HEK293 (cell line): ENCODE measurements at regions not wholly inside any gene's neighbourhood (a gene's known extent, or its start where the extent isn't known, plus 50 kb on each side); places are given as distances from the start of the nearest gene placed in this dataset.

Experiments used
- CTCF ChIA-PET: fragments of 350-600 bp; formaldehyde crosslinking; extraction: SDS; loops from one replicate; lab custom pipeline; 2021; ENCODE audit warnings: antibody characterized with exemption; lab: Yijun Ruan, JAX
- POLR2A ChIA-PET: fragments of 300-600 bp; formaldehyde crosslinking; extraction: SDS; loops from one replicate; lab custom pipeline; 2020; ENCODE audit warnings: antibody characterized with exemption, inconsistent platforms; lab: Yijun Ruan, JAX
- H3K27ac ChIP-seq: fragments of 200-500 bp; sonication (Bioruptor generic); 2 replicates; pipeline ENCODE4 v1.5.1; 2014; ENCODE audit warnings: low read depth, low read length, control low read depth, inconsistent platforms; ENCODE audit errors: extremely low read depth
- H3K36me3 ChIP-seq, 2 experiments: fragments of 200-500 bp in 1 of 2; sonication (Bioruptor generic) in 1 of 2; 1 replicate in 1 of 2; 2 replicates in 1 of 2; pipeline ENCODE4 v1.5.1; 2014 to 2017; ENCODE audit warnings: inconsistent platforms in 2 of 2, low read length in 2 of 2; ENCODE audit not compliant: control insufficient read depth in 2 of 2, insufficient read depth in 1 of 2
- H3K4me1 ChIP-seq: fragments of 200-500 bp; sonication (Bioruptor generic); 2 replicates; pipeline ENCODE4 v1.5.1; 2014; ENCODE audit warnings: mild to moderate bottlenecking, low read length, inconsistent platforms; ENCODE audit not compliant: control insufficient read depth, insufficient read depth
- H3K4me3 ChIP-seq: 2 replicates; pipeline ENCODE4 v1.5.1; 2011; ENCODE audit warnings: low read depth, mild to moderate bottlenecking, control low read depth, low read length, moderate library complexity
- H3K9me3 ChIP-seq: fragments of 200-500 bp; sonication (Bioruptor generic); 2 replicates; pipeline ENCODE4 v1.5.1; 2014; ENCODE audit warnings: low read depth, low read length, inconsistent platforms; ENCODE audit not compliant: control insufficient read depth, insufficient read depth
- ELK4 ChIP-seq: IDR thresholded peaks from 2 replicates; pipeline ENCODE4 v1.6.1; 2011; ENCODE audit warnings: mild to moderate bottlenecking, low read depth, low read length, borderline replicate concordance
- FEZF1 ChIP-seq: fragments of 450-650 bp; formaldehyde crosslinking; IDR thresholded peaks from 2 replicates; pipeline ENCODE4 v1.5.1; 2016; ENCODE audit warnings: missing biosample characterization, missing genetic modification characterization
- KLF1 ChIP-seq: fragments of 450-650 bp; formaldehyde crosslinking; IDR thresholded peaks from 2 replicates; pipeline ENCODE4 v1.5.1; 2016; ENCODE audit warnings: missing biosample characterization, missing genetic modification characterization
- KLF17 ChIP-seq: fragments of 450-650 bp; formaldehyde crosslinking; IDR thresholded peaks from 2 replicates; pipeline ENCODE4 v1.5.1; 2016; ENCODE audit warnings: missing biosample characterization, missing genetic modification characterization
- PRDM2 ChIP-seq: fragments of 450-650 bp; formaldehyde crosslinking; IDR thresholded peaks from 2 replicates; pipeline ENCODE4 v1.5.1; 2016; ENCODE audit warnings: missing biosample characterization, missing genetic modification characterization, borderline replicate concordance
- SP7 ChIP-seq: fragments of 450-650 bp; formaldehyde crosslinking; IDR thresholded peaks from 2 replicates; pipeline ENCODE4 v1.5.1; 2016; ENCODE audit warnings: missing biosample characterization, missing genetic modification characterization
- TCF7L2 ChIP-seq: IDR thresholded peaks from 2 replicates; pipeline ENCODE4 v1.6.1; 2011; ENCODE audit warnings: low read depth, mild to moderate bottlenecking, inconsistent platforms, low read length, moderate library complexity, borderline replicate concordance
- ZBTB11 ChIP-seq: fragments of 450-650 bp; formaldehyde crosslinking; conservative IDR thresholded peaks from 2 replicates; pipeline ENCODE4 v1.5.1; 2016; ENCODE audit warnings: low read depth, missing biosample characterization, missing genetic modification characterization
- ZBTB17 ChIP-seq: fragments of 450-650 bp; formaldehyde crosslinking; IDR thresholded peaks from 2 replicates; pipeline ENCODE4 v1.5.1; 2016; ENCODE audit warnings: missing biosample characterization, missing genetic modification characterization
- ZFP3 ChIP-seq: fragments of 450-650 bp; formaldehyde crosslinking; IDR thresholded peaks from 2 replicates; pipeline ENCODE4 v1.5.1; 2016; ENCODE audit warnings: low read depth, missing biosample characterization, missing genetic modification characterization
- ZNF211 ChIP-seq: fragments of 450-650 bp; formaldehyde crosslinking; IDR thresholded peaks from 2 replicates; pipeline ENCODE4 v1.5.1; 2016; ENCODE audit warnings: low read depth, missing biosample characterization, missing genetic modification characterization
- ZNF23 ChIP-seq: fragments of 450-650 bp; formaldehyde crosslinking; IDR thresholded peaks from 2 replicates; pipeline ENCODE4 v1.5.1; 2016; ENCODE audit warnings: missing biosample characterization, missing genetic modification characterization, borderline replicate concordance
- ZNF341 ChIP-seq: fragments of 450-650 bp; formaldehyde crosslinking; IDR thresholded peaks from 2 replicates; pipeline ENCODE4; 2016; ENCODE audit warnings: low read depth, missing biosample characterization, missing genetic modification characterization
- ZNF391 ChIP-seq: fragments of 450-650 bp; formaldehyde crosslinking; IDR thresholded peaks from 2 replicates; pipeline ENCODE4 v1.5.1; 2016; ENCODE audit warnings: low read depth, missing biosample characterization, missing genetic modification characterization, borderline replicate concordance
- ZNF404 ChIP-seq: fragments of 450-650 bp; formaldehyde crosslinking; IDR thresholded peaks from 2 replicates; pipeline ENCODE4 v1.5.1; 2017; ENCODE audit warnings: missing biosample characterization, missing genetic modification characterization
- ZNF529 ChIP-seq: fragments of 450-650 bp; formaldehyde crosslinking; IDR thresholded peaks from 2 replicates; pipeline ENCODE4 v1.5.1; 2017; ENCODE audit warnings: missing genetic modification characterization, missing biosample characterization; ENCODE audit not compliant: insufficient replicate concordance
- ZNF544 ChIP-seq: fragments of 450-650 bp; formaldehyde crosslinking; IDR thresholded peaks from 2 replicates; pipeline ENCODE4 v1.5.0; 2017; ENCODE audit warnings: missing biosample characterization, missing genetic modification characterization
- ZNF621 ChIP-seq: fragments of 450-650 bp; formaldehyde crosslinking; IDR thresholded peaks from 2 replicates; pipeline ENCODE4 v1.5.1; 2017; ENCODE audit warnings: missing biosample characterization, missing genetic modification characterization
- ZNF624 ChIP-seq: fragments of 450-650 bp; formaldehyde crosslinking; IDR thresholded peaks from 2 replicates; pipeline ENCODE4 v1.5.1; 2017; ENCODE audit warnings: missing biosample characterization, missing genetic modification characterization
- ZNF677 ChIP-seq: fragments of 450-650 bp; IDR thresholded peaks from 2 replicates; pipeline ENCODE4 v1.5.0; 2018; ENCODE audit warnings: missing biosample characterization, mild to moderate bottlenecking, missing genetic modification characterization, moderate library complexity
- ZNF837 ChIP-seq: fragments of 450-650 bp; formaldehyde crosslinking; IDR thresholded peaks from 2 replicates; pipeline ENCODE4 v1.5.1; 2016; ENCODE audit warnings: missing biosample characterization, missing genetic modification characterization
- ZSCAN23 ChIP-seq: fragments of 450-650 bp; formaldehyde crosslinking; IDR thresholded peaks from 2 replicates; pipeline ENCODE4 v1.5.1; 2016; ENCODE audit warnings: missing biosample characterization, missing genetic modification characterization

- TF ChIP-seq ZNF23 (tag by site-specific recombination) (no peak), KLF1 (tag by site-specific recombination) (no peak), PRDM2 (tag by site-specific recombination) (no peak), SP7 (no peak), ZBTB17 (no peak), KLF17 (no peak), ZNF621 (tag by site-specific recombination) (no peak), ZNF544 (tag by site-specific recombination) (no peak), ZFP3 (tag by site-specific recombination) (no peak), ZNF211 (tag by site-specific recombination) (no peak), ZSCAN23 (no peak), ZNF529 (tag by site-specific recombination) (no peak), ZNF624 (tag by site-specific recombination) (no peak), ZNF837 (tag by site-specific recombination) (no peak)
- Histone ChIP-seq H3K9me3 (no peaks in the 10 kb centered on the region), H3K27ac (no peak overlapping the region), H3K4me1 (no peaks in the 10 kb centered on the region), H3K4me3 (no peak overlapping the region), H3K36me3 (no peaks in the 10 kb centered on the region)
- CTCF ChIA-PET: no interaction called here
- POLR2A ChIA-PET: no interaction called here
These were observed 465.1 kb downstream of the GALR1 start for GRCh38 chr18:77714716-77715115.

GRCh38 chr18:77716282-77716681 is 466.6 kb downstream of the GALR1 start:
- H3K36me3 ChIP-seq: no peaks in the 10 kb centered on the region
- H3K4me1 ChIP-seq: no peaks in the 10 kb centered on the region
- CTCF ChIA-PET: interaction anchor here (1.1 kb wide), 1 partner anchor 9 kb away, joined by 3 read pairs; no protein-coding TSS in a partner anchor
- no peaks in the 10 kb centered on the region for H3K9me3 ChIP-seq
- no peak for TF ChIP-seq ZNF391 (tag by site-specific recombination)
- no peak for TF ChIP-seq FEZF1
- TF ChIP-seq ZNF341 (tag by site-specific recombination): no peak
- no peak for TF ChIP-seq ZBTB11 (tag by site-specific recombination)
- TF ChIP-seq ZNF677 (tag by site-specific recombination): no peak
- TF ChIP-seq ZFP3 (tag by site-specific recombination): no peak
- TF ChIP-seq ELK4: no peak
- no peak for TF ChIP-seq ZNF404 (tag by site-specific recombination)
- no peak for TF ChIP-seq TCF7L2
- TF ChIP-seq, all 188 proteins: peak for 0
- H3K4me3 ChIP-seq: no peak overlapping the region
- H3K27ac ChIP-seq: no peak overlapping the region
- POLR2A ChIA-PET: no interaction called here
